Hematopoietic multipotent progenitor cell treated with erythropoietin and hydrocortisone succinate and interleukin-3 and kit ligand, for 15 days (in vitro differentiated cells): ENCODE measurements at regions not wholly inside any gene's neighbourhood (a gene's known extent, or its start where the extent isn't known, plus 50 kb on each side); places are given as distances from the start of the nearest gene placed in this dataset.
"Not testable (repeated sequence)": the region's sequence is repeated elsewhere in the genome, so short reads cannot be mapped to it uniquely, and the experiment has no call there.

Experiments
- DNase-seq: peaks from one replicate; pipeline ENCODE4 v3.0.0-alpha.2; 2015; ENCODE audit warnings: low spot score

- DNase-seq = not testable (repeated sequence)
These were observed 269.4 kb upstream of the FRG2C start for GRCh38 chr3:75394562-75395360.

DNA sequence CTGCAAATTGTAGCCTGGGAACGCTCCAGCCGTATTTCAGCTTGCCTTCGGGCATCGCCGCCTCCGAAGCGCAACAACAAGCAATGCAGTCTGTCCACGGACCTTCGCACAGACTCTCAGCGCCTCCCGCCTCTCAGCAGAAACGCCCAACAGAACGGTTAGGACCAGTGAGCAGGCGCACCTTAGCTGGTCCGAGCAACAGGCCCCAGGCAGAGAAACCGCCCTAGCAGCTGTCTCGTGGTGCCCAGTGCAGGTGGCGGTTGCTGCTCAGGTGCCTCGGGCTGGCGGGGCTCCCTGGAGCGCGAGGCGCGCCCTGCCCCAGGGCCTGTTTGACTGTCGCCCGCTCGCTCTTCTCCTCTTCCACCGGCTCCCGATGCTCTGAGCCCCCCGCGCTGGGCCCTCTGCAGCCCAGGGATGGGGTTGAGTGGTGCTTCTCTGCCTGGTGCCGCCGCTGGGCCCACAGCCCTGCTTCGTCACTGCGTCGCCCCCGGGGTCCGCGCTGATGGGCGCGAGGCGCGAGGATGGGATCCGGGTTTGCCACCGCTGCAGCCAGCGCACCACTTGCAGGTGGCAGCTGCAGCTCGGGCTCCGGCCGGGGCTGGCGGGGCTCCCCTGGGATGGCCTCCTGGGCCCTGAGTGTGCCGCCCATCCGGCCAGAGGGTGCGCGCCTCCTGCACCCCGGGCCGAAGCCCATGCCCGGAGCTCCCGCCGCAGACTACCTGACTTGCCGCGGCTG, 268.4 kb upstream of the FRG2C start:
- DNase-seq = no peak

GRCh38 chr3:75396316-75396802, 267.8 kb upstream of the FRG2C start:
- no peak for DNase-seq

GRCh38 chr3:75397486-75397885, 266.6 kb upstream of the FRG2C start:
- DNase-seq = not testable (repeated sequence)

GRCh38 chr3:75422101-75422945, 241.8 kb upstream of the FRG2C start:
- DNase-seq = not testable (repeated sequence)

GRCh38 chr3:75425379-75425778, 238.7 kb upstream of the FRG2C start:
- not testable (repeated sequence) for DNase-seq

GRCh38 chr3:75427486-75427885, 236.6 kb upstream of the FRG2C start:
- not testable (repeated sequence) for DNase-seq

- DNase-seq = not testable (repeated sequence)
These were observed 236.2 kb upstream of the FRG2C start for GRCh38 chr3:75427906-75428305.

DNA sequence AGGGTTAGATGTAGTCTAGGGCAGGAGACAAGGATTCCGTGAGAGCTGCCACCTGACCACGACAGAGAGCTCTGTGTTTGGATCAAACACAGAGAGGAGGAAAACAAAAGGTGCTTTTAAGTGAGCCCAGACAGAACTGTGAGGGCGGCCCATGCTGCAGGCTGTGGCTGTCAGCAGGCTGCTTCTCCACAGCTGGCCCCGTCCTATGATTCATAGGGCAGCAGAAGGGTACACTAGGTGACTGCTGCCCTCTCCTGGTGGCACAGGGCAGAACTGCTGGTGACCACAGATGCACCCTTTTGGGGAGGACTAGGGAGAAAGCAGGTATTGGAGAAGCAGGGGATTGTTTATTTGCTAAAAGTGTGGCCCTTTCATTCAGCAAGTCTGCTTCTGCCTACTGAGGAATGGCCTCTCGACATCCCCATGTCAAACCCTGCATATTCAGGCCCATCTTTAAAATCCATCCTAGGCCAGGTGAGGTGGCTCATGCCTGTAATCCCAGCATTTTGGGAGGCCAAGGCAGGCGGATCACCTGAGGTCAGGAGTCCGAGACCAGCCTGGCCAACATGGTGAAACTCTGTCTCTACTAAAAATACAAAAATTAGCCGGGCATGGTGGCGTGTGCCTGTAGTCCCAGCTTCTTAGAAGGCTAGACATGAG, 234.4 kb upstream of the FRG2C start:
- peak; percentile 68 for DNase-seq

DNA sequence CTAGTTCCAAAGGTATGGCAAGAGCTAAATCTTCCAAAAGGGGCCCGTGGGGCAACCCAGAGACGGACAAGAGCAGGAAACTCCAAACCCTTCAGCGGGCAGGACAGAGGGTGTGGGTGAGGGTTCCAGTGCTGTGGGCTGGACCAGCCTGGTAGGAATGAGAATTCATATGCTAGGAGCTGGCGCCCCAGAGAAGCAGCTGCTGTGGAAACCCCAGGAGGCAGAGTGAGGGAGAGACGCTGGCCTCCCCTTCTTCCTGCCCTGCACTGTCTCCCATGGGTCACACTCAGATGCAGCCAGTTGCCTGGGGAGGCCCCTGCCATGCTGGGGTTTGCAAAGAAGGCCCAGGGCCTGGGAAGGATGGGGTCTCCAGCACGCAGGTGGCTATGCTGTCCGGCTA, 233.7 kb upstream of the FRG2C start:
- DNase-seq = not testable (repeated sequence)

GRCh38 chr3:75431120-75431519, 233.0 kb upstream of the FRG2C start:
- DNase-seq = not testable (repeated sequence)

DNA sequence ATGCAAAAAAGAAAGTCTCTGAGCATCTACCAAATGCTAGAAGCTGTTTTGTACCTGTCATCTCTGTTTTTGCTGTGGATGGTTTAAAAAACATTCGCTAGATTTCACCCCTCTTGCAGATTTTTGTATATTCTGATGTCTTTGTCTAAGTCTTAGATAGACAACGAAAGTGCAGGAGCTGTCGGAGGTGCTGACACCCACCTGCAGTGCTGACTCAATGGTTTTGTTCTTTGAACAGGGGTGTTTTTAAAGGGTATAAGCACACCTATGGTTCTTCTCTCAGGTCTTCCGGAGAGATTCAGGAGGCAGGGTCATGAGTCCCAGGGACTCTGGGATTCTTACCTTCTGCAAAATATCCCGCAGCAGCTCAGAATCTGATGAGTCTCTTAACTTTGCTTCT, 231.7 kb upstream of the FRG2C start:
- not testable (repeated sequence) for DNase-seq

DNA sequence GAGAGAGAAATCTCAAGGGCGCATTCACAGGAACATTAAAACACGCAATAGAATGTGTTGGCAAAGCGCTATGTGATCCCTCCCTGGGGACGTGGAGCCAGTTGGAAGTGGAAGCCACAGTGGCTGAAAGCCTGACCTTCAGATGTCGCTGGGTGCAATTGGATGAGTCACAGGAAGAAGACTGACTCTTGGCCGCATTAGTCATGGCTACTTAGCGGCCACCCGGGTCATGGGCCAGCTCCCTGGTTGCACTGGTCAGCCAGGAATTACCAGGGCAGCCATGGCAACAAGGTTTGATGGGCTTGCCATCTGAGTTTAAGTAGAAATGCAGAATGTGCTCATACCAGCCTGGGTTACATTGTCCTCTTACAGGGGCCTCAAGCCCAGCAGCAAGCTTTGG, 231.2 kb upstream of the FRG2C start:
- not testable (repeated sequence) for DNase-seq

DNA sequence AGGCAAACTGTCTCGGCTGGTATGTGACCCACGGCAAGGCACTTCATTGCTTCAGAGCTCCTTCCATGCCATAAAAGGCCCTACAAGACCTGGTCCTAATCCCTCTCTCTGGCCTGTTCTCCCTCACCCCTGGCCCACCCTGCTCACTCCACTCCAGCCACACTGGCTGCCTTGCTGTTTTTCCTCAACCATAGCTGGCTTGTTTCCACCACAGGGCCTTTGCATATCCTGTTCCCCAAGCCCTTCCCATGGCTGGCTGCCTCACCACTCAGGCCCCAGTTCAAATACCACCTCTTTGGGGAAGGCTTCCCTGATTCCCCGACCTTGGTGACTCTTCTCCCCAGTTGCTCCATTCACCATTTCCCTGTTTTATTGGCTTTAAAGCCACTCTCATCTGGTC, 230.8 kb upstream of the FRG2C start:
- DNase-seq = not testable (repeated sequence)

- peak; percentile 9 for DNase-seq
These were observed 229.7 kb upstream of the FRG2C start for GRCh38 chr3:75434276-75434912.

GRCh38 chr3:75434913-75435793, 229.0 kb upstream of the FRG2C start:
- peak; percentile 97 for DNase-seq

DNA sequence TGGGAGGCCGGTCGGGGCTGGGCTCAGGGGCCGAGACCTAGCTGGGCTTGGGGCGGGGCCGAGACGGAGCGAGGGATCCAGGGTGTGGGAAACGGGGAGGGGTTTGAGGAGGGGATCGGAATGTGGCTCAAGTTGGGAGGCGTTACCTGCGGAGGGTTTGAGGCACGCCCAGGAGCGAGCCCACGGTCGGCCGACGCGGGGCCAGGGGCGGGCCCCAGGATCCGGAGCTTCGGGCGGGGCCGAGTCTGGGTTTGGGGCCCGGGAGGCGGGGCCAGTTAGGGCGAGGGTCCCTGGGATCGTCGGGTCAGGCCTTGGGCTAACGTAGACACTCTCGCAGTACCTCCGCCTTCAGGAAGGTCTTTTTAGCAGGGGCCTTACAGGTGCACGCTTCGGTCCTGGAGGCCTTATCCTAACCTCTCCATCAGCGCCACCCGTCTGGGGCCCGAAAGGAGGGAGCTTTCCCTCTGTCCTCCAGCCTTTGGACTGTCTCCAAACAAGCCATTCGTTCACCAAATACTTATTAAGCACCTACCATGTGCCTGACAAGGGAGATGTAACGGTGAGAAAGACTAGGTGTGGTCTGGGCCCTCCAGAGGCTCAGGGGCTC, 228.2 kb upstream of the FRG2C start:
- DNase-seq = peak; percentile 70

- DNase-seq = not testable (repeated sequence)
These were observed 223.1 kb upstream of the FRG2C start for GRCh38 chr3:75440986-75441385.

- DNase-seq = not testable (repeated sequence)
These were observed 219.5 kb upstream of the FRG2C start for GRCh38 chr3:75444634-75445033.

DNA sequence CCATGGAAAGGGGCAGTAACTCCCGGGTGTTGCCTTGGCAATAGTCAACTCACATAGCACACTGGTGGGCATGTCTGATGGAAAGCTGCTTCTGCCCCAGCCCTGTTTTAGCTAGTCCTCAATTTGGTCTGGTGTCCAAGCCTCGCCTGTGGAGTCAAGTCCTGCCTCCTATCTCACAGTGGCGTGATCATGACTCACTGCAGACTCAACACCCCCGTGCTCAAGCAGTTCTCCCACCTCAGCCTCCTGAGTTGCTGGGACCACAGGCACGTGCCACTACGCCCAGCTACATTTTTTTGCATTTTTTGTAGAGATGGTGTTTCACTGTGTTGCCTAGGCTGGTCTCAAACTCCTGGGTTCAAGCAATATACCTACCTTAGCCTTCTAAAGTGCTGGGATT, 218.9 kb upstream of the FRG2C start:
- not testable (repeated sequence) for DNase-seq
